ENCODE measurements at regions not wholly inside any gene's neighbourhood (a gene's known extent, or its start where the extent isn't known, plus 50 kb on each side); places are given as distances from the start of the nearest gene placed in this dataset.

GRCh38 chr12:3353621-3354020, 137.4 kb upstream of the PRMT8 start:
- H3K27me3 ChIP-seq (ENCODE audit: insufficient read depth, poor library complexity, severe bottlenecking) = peaks cover 4% of the 10 kb centered on the region
- no peak overlapping the region for H3K27ac ChIP-seq (replicated peaks)
- no peak for TF ChIP-seq CTCF (IDR thresholded peaks at IDR 0.05; ENCODE audit: insufficient read depth, low read length)
- no peak for TF ChIP-seq GABPA (IDR thresholded peaks at IDR 0.05; ENCODE audit: low read depth)
- no peak for TF ChIP-seq POLR2AphosphoS5 (IDR thresholded peaks at IDR 0.05; ENCODE audit: low read depth)
- no peak for TF ChIP-seq REST (IDR thresholded peaks at IDR 0.05; ENCODE audit: insufficient replicate concordance, low read depth)
- no peak for TF ChIP-seq SPI1 (IDR thresholded peaks at IDR 0.05; ENCODE audit: borderline replicate concordance, low read depth)
- DNase-seq (ENCODE audit: low read depth in 1 of 2, low spot score in 1 of 2) = no peak
- no peak overlapping the region for H3K4me3 ChIP-seq (replicated peaks; ENCODE audit: insufficient read depth, low read length)

- Histone ChIP-seq H3K27me3 (ENCODE audit: insufficient read depth, poor library complexity, severe bottlenecking) (peaks cover 4% of the 10 kb centered on the region), H3K27ac (replicated peaks) (no peak overlapping the region), H3K4me3 (replicated peaks; ENCODE audit: insufficient read depth, low read length) (no peak overlapping the region)
- DNase-seq (ENCODE audit: low read depth in 1 of 2, low spot score in 1 of 2) = no peak
- TF ChIP-seq CTCF (IDR thresholded peaks at IDR 0.05; ENCODE audit: insufficient read depth, low read length) (no peak), SPI1 (IDR thresholded peaks at IDR 0.05; ENCODE audit: borderline replicate concordance, low read depth) (no peak), POLR2AphosphoS5 (IDR thresholded peaks at IDR 0.05; ENCODE audit: low read depth) (no peak), GABPA (IDR thresholded peaks at IDR 0.05; ENCODE audit: low read depth) (no peak), REST (IDR thresholded peaks at IDR 0.05; ENCODE audit: insufficient replicate concordance, low read depth) (no peak)
Observed at GRCh38 chr12:3354586-3354985, 136.4 kb upstream of the PRMT8 start.

DNA sequence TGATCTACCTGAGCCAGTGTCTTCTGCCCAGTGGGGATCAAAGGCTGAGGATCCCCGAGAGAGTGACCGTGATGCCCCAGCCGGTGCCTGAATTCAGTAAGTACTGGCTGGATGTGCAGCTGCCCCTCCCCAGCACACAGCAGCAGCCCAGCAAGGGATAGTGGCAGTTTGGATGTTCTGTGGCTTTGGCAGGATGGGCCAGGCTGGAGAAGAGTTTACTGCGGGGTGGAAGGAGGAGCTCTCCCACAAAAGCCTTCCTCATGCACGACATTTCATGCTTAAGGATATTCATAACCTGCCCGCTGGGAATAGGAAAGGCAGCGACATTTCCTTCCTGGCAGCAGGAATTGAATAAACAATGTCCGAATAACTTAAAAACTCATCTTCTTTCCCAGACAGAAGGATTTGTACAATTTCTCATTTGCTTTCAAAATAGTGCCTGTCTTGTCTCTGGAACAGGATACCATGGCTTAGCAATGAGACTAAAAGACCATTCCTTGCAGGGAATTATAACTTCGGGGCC, 135.6 kb upstream of the PRMT8 start:
- peaks cover 4% of the 10 kb centered on the region for H3K27me3 ChIP-seq (ENCODE audit: insufficient read depth, poor library complexity, severe bottlenecking)
- H3K27ac ChIP-seq (replicated peaks) = no peak overlapping the region
- no peak for TF ChIP-seq SPI1 (IDR thresholded peaks at IDR 0.05; ENCODE audit: borderline replicate concordance, low read depth)
- no peak for TF ChIP-seq CTCF (IDR thresholded peaks at IDR 0.05; ENCODE audit: insufficient read depth, low read length)
- no peak for TF ChIP-seq GABPA (IDR thresholded peaks at IDR 0.05; ENCODE audit: low read depth)
- no peak for TF ChIP-seq REST (IDR thresholded peaks at IDR 0.05; ENCODE audit: insufficient replicate concordance, low read depth)
- TF ChIP-seq POLR2AphosphoS5 (IDR thresholded peaks at IDR 0.05; ENCODE audit: low read depth) = no peak
- H3K4me3 ChIP-seq (replicated peaks; ENCODE audit: insufficient read depth, low read length) = no peak overlapping the region
- DNase-seq (ENCODE audit: low read depth in 1 of 2, low spot score in 1 of 2) = no peak

Measured in HL-60 (cell line).